ENCODE measurements at regions not wholly inside any gene's neighbourhood (a gene's known extent, or its start where the extent isn't known, plus 50 kb on each side); places are given as distances from the start of the nearest gene placed in this dataset.

GRCh38 chr15:93317772-93318171 is 228.8 kb upstream of the RGMA start:
- TF ChIP-seq CTCF (IDR thresholded peaks at IDR 0.05; ENCODE audit: insufficient read depth, low read length) (no peak), POLR2AphosphoS5 (IDR thresholded peaks at IDR 0.05; ENCODE audit: low read depth) (no peak), REST (IDR thresholded peaks at IDR 0.05; ENCODE audit: insufficient replicate concordance, low read depth) (no peak), SPI1 (IDR thresholded peaks at IDR 0.05; ENCODE audit: borderline replicate concordance, low read depth) (no peak), GABPA (IDR thresholded peaks at IDR 0.05; ENCODE audit: low read depth) (no peak)

All from HL-60 (cell line).